Calu3 (cell line): ENCODE measurements at regions not wholly inside any gene's neighbourhood (a gene's known extent, or its start where the extent isn't known, plus 50 kb on each side); places are given as distances from the start of the nearest gene placed in this dataset.

ENCODE experiments used
- BruUV-seq: library from RNA; stranded (reverse); fragments of 400-500 nt; replicated peaks from 2 replicates; lab custom pipeline; 2021; lab: Mats Ljungman, UMichigan
- CTCF ChIA-PET: fragments of 300-600 bp; sonication (Branson Sonifier 250); formaldehyde crosslinking; loops from one replicate; lab custom pipeline; 2022; ENCODE audit warnings: antibody characterized with exemption; lab: Charles Lee
- DNase-seq: peaks from one replicate; pipeline ENCODE4 v3.0.0; 2022
- H3K27ac Mint-ChIP-seq: one replicate; pipeline ENCODE4 v1.8.0; 2022; ENCODE audit warnings: mixed read lengths; ENCODE audit not compliant: unreplicated experiment
- H3K27me3 Mint-ChIP-seq: one replicate; pipeline ENCODE4 v1.8.0; 2022; ENCODE audit warnings: mixed read lengths; ENCODE audit not compliant: unreplicated experiment
- H3K36me3 Mint-ChIP-seq: one replicate; pipeline ENCODE4 v1.8.0; 2022; ENCODE audit warnings: mild to moderate bottlenecking, moderate library complexity, mixed read lengths; ENCODE audit not compliant: insufficient read depth, unreplicated experiment
- H3K4me1 Mint-ChIP-seq: one replicate; pipeline ENCODE4 v1.8.0; 2022; ENCODE audit warnings: mild to moderate bottlenecking, low read depth, mixed read lengths; ENCODE audit not compliant: unreplicated experiment
- H3K4me3 Mint-ChIP-seq: one replicate; pipeline ENCODE4 v1.8.0; 2022; ENCODE audit warnings: mild to moderate bottlenecking, low read depth, moderate library complexity, mixed read lengths; ENCODE audit not compliant: unreplicated experiment
- H3K9me3 Mint-ChIP-seq: one replicate; pipeline ENCODE4 v1.8.0; 2022; ENCODE audit warnings: low read depth, mixed read lengths; ENCODE audit not compliant: unreplicated experiment
- CTCF ChIP-seq: fragments of 200-600 bp; IDR thresholded peaks from one replicate; pipeline ENCODE4 v1.8.0; 2022; ENCODE audit warnings: antibody characterized with exemption; ENCODE audit not compliant: unreplicated experiment
- intact Hi-C: fragments of 100-400 bp; cut with micrococcal nuclease; formaldehyde crosslinking; loops from one replicate; pipeline ENCODE4 v1.10.0; 2022; ENCODE audit not compliant: unreplicated experiment

- CTCF ChIA-PET, result no interaction called here
- Mint-ChIP-seq H3K36me3 (no peaks in the 10 kb centered on the region), H3K27me3 (peaks cover 97% of the 10 kb centered on the region), H3K9me3 (no peaks in the 10 kb centered on the region), H3K27ac (no peak overlapping the region), H3K4me1 (peaks cover 8% of the 10 kb centered on the region), H3K4me3 (no peak overlapping the region)
- BruUV-seq, result no TSS peak
- intact Hi-C loops, result no loop called here
- no peak for DNase-seq
- no peak for TF ChIP-seq CTCF
Observed at GRCh38 chr20:62580052-62580451, 62.3 kb upstream of the SLCO4A1 start.

GRCh38 chr20:62580733-62581132 lies 61.6 kb upstream of the SLCO4A1 start:
- no TSS peak for BruUV-seq
- Mint-ChIP-seq H3K4me3 (no peak overlapping the region), H3K9me3 (no peaks in the 10 kb centered on the region), H3K4me1 (peaks cover 8% of the 10 kb centered on the region), H3K27me3 (peaks cover 97% of the 10 kb centered on the region), H3K36me3 (no peaks in the 10 kb centered on the region), H3K27ac (no peak overlapping the region)
- DNase-seq, result no peak
- CTCF ChIA-PET, result interaction anchor here (0.7 to 0.8 kb wide), 2 partner anchors 198 to 552 kb away, joined by 3 read pairs; no protein-coding TSS in a partner anchor
- TF ChIP-seq CTCF, result no peak
- intact Hi-C loops, result no loop called here

GRCh38 chr20:62581308-62581707 lies 61.0 kb upstream of the SLCO4A1 start:
- Mint-ChIP-seq H3K27me3 (peaks cover 94% of the 10 kb centered on the region), H3K27ac (no peak overlapping the region), H3K4me3 (no peak overlapping the region), H3K36me3 (no peaks in the 10 kb centered on the region), H3K4me1 (peaks cover 8% of the 10 kb centered on the region), H3K9me3 (no peaks in the 10 kb centered on the region)
- CTCF ChIA-PET, result interaction anchor here (0.8 kb wide), 1 partner anchor 553 kb away, joined by 3 read pairs; no protein-coding TSS in a partner anchor
- no TSS peak for BruUV-seq
- DNase-seq, result no peak
- intact Hi-C loops, result no loop called here
- TF ChIP-seq CTCF, result no peak

GRCh38 chr20:62581806-62582205 lies 60.5 kb upstream of the SLCO4A1 start:
- CTCF ChIA-PET, result interaction anchor here (1.3 kb wide), 1 partner anchor 14 kb away, joined by 6 read pairs; no protein-coding TSS in a partner anchor
- Mint-ChIP-seq H3K36me3 (no peaks in the 10 kb centered on the region), H3K27me3 (peaks cover 90% of the 10 kb centered on the region), H3K4me1 (peaks cover 8% of the 10 kb centered on the region), H3K27ac (no peak overlapping the region), H3K9me3 (no peaks in the 10 kb centered on the region), H3K4me3 (no peak overlapping the region)
- BruUV-seq, result no TSS peak
- intact Hi-C loops, result no loop called here
- no peak for DNase-seq
- no peak for TF ChIP-seq CTCF
